OCI-LY1 (cell line): ENCODE measurements at regions not wholly inside any gene's neighbourhood (a gene's known extent, or its start where the extent isn't known, plus 50 kb on each side); places are given as distances from the start of the nearest gene placed in this dataset.

Experiments used
- EZH2 ChIP-seq: fragments of 200-600 bp; sonication (generic), shearing (Covaris generic); IDR thresholded peaks from 2 replicates; pipeline ENCODE4 v1.8.0; 2017; ENCODE audit warnings: borderline replicate concordance, mixed run types, mild to moderate bottlenecking, antibody characterized with exemption, low read length, moderate library complexity, mixed read lengths
- TF ChIP-seq, protein P1 (sequence below): fragments of 200-600 bp; sonication (generic), shearing (Covaris generic); IDR thresholded peaks from 2 replicates; pipeline ENCODE4 v1.5.1; 2017; ENCODE audit warnings: mild to moderate bottlenecking, antibody characterized with exemption, low read length, moderate library complexity, mixed read lengths

GRCh38 chr11:91147885-91148284, 925.0 kb upstream of the CHORDC1 start:
- TF ChIP-seq, protein P1, sequence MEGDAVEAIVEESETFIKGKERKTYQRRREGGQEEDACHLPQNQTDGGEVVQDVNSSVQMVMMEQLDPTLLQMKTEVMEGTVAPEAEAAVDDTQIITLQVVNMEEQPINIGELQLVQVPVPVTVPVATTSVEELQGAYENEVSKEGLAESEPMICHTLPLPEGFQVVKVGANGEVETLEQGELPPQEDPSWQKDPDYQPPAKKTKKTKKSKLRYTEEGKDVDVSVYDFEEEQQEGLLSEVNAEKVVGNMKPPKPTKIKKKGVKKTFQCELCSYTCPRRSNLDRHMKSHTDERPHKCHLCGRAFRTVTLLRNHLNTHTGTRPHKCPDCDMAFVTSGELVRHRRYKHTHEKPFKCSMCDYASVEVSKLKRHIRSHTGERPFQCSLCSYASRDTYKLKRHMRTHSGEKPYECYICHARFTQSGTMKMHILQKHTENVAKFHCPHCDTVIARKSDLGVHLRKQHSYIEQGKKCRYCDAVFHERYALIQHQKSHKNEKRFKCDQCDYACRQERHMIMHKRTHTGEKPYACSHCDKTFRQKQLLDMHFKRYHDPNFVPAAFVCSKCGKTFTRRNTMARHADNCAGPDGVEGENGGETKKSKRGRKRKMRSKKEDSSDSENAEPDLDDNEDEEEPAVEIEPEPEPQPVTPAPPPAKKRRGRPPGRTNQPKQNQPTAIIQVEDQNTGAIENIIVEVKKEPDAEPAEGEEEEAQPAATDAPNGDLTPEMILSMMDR = no peak
- TF ChIP-seq EZH2 = no peak
